Cardiac muscle cell (in vitro differentiated cells and primary cell): ENCODE measurements at regions not wholly inside any gene's neighbourhood (a gene's known extent, or its start where the extent isn't known, plus 50 kb on each side); places are given as distances from the start of the nearest gene placed in this dataset.
"Not testable (repeated sequence)": the region's sequence is repeated elsewhere in the genome, so short reads cannot be mapped to it uniquely, and the experiment has no call there.

Experiments used
- DNase-seq, 2 donors: peaks; one replicate each; pipeline versions ENCODE4 v3.0.0 to v3.0.0-alpha.2; 2010 to 2017; ENCODE audit warnings: low read depth in 1 of 2, low spot score in 1 of 2
- H3K27ac ChIP-seq: fragments of 200-600 bp; sonication (generic); 2 replicates; pipeline ENCODE4 v1.5.1; 2016
- H3K27me3 ChIP-seq: fragments of 200-600 bp; sonication (generic); 2 replicates; pipeline ENCODE4 v1.6.0; 2016; ENCODE audit warnings: control low read depth
- H3K36me3 ChIP-seq: fragments of 200-600 bp; sonication (generic); 2 replicates; pipeline ENCODE4 v1.5.1; 2016; ENCODE audit warnings: control low read depth
- H3K4me1 ChIP-seq: fragments of 200-600 bp; sonication (generic); 2 replicates; pipeline ENCODE4 v1.8.1; 2017; ENCODE audit warnings: low read depth, mild to moderate bottlenecking, mixed run types
- H3K4me3 ChIP-seq: fragments of 200-600 bp; sonication (generic); 2 replicates; pipeline ENCODE4 v1.5.1; 2016; ENCODE audit warnings: mild to moderate bottlenecking
- H3K9me3 ChIP-seq: fragments of 200-600 bp; sonication (generic); 2 replicates; pipeline ENCODE4 v1.5.1; 2017; ENCODE audit warnings: low read depth, mild to moderate bottlenecking, control low read depth
- CTCF ChIP-seq: IDR thresholded peaks from 2 replicates; pipeline ENCODE4 v1.5.1; 2012; ENCODE audit warnings: low read depth, mild to moderate bottlenecking, low read length

- Histone ChIP-seq H3K9me3 (no peaks in the 10 kb centered on the region), H3K27ac (no peak overlapping the region), H3K36me3 (no peaks in the 10 kb centered on the region), H3K27me3 (no peaks in the 10 kb centered on the region), H3K4me1 (peaks cover 13% of the 10 kb centered on the region), H3K4me3 (no peak overlapping the region)
- no peak for DNase-seq
- no peak for TF ChIP-seq CTCF
These were observed 180.7 kb upstream of the GK2 start for GRCh38 chr4:79588679-79589078.

DNA sequence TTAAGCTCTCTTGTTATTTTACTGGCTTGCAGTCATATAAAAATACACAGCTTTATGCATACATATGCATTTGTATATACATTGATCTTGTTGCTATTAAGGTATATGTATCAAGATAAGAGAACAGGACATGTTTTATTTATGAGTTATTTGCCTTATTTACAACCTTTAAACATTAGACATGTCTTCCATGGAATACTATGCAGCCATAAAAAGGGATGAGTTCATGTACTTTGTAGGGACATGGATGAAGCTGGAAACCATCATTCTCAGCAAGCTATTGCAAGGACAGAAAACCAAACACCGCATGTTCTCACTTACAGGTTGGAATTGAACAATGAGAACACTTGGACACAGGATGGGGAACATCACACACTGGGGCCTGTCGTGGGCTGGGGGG, 179.2 kb upstream of the GK2 start:
- H3K27me3 ChIP-seq, H3K27ac ChIP-seq: not testable (repeated sequence)

GRCh38 chr4:79585834-79586233, 177.8 kb upstream of the GK2 start:
- H3K27ac ChIP-seq, result peak overlapping the region; percentile 68
- no peak for TF ChIP-seq CTCF
- H3K9me3 ChIP-seq, result no peaks in the 10 kb centered on the region
- no peak for DNase-seq
- no peaks in the 10 kb centered on the region for H3K36me3 ChIP-seq
- peaks cover 13% of the 10 kb centered on the region for H3K4me1 ChIP-seq
- no peaks in the 10 kb centered on the region for H3K27me3 ChIP-seq
- H3K4me3 ChIP-seq, result no peak overlapping the region

More for the DNA sequence above, 179.2 kb upstream of the GK2 start:
- DNase-seq, H3K4me3 ChIP-seq, H3K9me3 ChIP-seq, H3K36me3 ChIP-seq: not testable (repeated sequence)
- peaks cover 13% of the 10 kb centered on the region for H3K4me1 ChIP-seq

DNA sequence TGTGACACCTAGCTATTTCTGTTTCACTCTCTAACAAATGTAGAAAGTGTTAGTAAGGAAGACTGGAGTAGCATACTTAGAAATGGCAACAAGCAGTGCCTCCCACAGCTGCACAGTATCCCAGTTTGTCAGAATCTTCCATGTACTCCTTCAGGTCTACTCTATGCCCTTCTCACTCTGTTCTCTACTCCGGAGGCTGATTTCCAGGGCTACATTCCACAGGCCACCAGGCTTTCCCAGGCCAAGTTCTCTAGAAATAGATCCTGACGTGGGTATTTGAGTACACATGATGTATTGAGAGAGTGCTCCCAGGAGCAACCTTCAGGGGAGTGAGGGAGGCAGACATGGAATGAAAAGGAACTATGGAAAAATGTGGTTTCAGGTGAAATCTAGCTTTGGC, 177.3 kb upstream of the GK2 start:
- Histone ChIP-seq H3K27ac (peak overlapping the region; percentile 68), H3K4me1 (peaks cover 13% of the 10 kb centered on the region), H3K9me3 (no peaks in the 10 kb centered on the region), H3K4me3 (no peak overlapping the region), H3K36me3 (no peaks in the 10 kb centered on the region), H3K27me3 (no peaks in the 10 kb centered on the region)
- TF ChIP-seq CTCF, result no peak
- DNase-seq, result peak in 1 of 2 donors; percentile 7

GRCh38 chr4:79584902-79585301, 176.9 kb upstream of the GK2 start:
- H3K36me3 ChIP-seq, result no peaks in the 10 kb centered on the region
- H3K27me3 ChIP-seq, result no peaks in the 10 kb centered on the region
- H3K4me3 ChIP-seq, result no peak overlapping the region
- no peaks in the 10 kb centered on the region for H3K9me3 ChIP-seq
- no peak for TF ChIP-seq CTCF
- DNase-seq, result no peak
- peak overlapping the region; percentile 68 for H3K27ac ChIP-seq
- peaks cover 13% of the 10 kb centered on the region for H3K4me1 ChIP-seq

DNA sequence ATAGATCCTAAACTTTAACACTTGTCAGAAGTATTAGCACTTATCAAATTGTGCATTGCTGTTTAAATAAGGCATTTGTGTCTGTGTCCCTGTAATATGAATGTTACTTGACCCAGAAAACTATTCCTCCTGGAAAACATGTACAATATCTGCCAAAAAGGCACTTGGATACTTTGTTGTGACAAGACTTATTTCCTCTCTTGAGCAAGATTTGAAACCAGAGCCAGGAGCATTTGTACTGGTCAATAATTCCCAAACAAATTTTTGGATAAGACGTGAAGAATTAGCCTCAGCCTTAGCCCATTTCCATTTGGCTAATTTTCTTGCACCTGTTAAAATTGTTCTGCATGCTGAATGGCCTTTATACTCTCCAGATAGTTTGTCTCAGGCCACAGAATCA, 176.3 kb upstream of the GK2 start:
- no peaks in the 10 kb centered on the region for H3K9me3 ChIP-seq
- no peak for TF ChIP-seq CTCF
- H3K4me1 ChIP-seq, result peaks cover 13% of the 10 kb centered on the region
- no peak overlapping the region for H3K27ac ChIP-seq
- no peaks in the 10 kb centered on the region for H3K27me3 ChIP-seq
- no peaks in the 10 kb centered on the region for H3K36me3 ChIP-seq
- DNase-seq, result no peak
- H3K4me3 ChIP-seq, result no peak overlapping the region
